ENCODE measurements at regions not wholly inside any gene's neighbourhood (a gene's known extent, or its start where the extent isn't known, plus 50 kb on each side); places are given as distances from the start of the nearest gene placed in this dataset.

DNA sequence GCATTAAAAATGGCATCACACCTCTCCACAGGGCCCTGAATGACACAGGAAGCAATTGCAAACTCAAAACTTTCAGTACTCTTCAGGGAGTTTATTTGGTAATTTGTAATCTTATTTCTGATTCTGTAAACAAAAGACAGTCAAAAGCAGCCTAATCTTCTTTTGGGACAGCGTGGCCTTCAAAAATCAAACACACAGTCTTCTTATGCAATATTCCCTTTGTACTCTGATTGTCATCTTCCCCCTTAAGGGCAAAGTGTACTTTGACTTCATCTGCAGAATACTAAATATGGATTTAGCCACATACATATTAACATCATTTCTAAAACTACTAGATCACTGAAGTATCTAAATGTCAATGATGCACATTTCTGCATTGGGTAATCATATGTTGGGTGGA, 322.0 kb downstream of the MZT1 start:
- no peak overlapping the region for H3K4me3 ChIP-seq (ENCODE audit: low read depth, low read length)
- TF ChIP-seq, protein P1, sequence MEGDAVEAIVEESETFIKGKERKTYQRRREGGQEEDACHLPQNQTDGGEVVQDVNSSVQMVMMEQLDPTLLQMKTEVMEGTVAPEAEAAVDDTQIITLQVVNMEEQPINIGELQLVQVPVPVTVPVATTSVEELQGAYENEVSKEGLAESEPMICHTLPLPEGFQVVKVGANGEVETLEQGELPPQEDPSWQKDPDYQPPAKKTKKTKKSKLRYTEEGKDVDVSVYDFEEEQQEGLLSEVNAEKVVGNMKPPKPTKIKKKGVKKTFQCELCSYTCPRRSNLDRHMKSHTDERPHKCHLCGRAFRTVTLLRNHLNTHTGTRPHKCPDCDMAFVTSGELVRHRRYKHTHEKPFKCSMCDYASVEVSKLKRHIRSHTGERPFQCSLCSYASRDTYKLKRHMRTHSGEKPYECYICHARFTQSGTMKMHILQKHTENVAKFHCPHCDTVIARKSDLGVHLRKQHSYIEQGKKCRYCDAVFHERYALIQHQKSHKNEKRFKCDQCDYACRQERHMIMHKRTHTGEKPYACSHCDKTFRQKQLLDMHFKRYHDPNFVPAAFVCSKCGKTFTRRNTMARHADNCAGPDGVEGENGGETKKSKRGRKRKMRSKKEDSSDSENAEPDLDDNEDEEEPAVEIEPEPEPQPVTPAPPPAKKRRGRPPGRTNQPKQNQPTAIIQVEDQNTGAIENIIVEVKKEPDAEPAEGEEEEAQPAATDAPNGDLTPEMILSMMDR (IDR thresholded peaks at IDR 0.05; ENCODE audit: low read depth, low read length) = no peak
- no peak for TF ChIP-seq POLR2A (IDR thresholded peaks at IDR 0.05; ENCODE audit: extremely low read depth, insufficient read length)
- TF ChIP-seq, protein P2, sequence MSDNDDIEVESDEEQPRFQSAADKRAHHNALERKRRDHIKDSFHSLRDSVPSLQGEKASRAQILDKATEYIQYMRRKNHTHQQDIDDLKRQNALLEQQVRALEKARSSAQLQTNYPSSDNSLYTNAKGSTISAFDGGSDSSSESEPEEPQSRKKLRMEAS (IDR thresholded peaks at IDR 0.05; ENCODE audit: low read depth, low read length) = no peak
- TF ChIP-seq MYC (IDR thresholded peaks at IDR 0.05; ENCODE audit: low read depth, low read length) = no peak
- DNase-seq (ENCODE audit: low read depth) = no peak

DNA sequence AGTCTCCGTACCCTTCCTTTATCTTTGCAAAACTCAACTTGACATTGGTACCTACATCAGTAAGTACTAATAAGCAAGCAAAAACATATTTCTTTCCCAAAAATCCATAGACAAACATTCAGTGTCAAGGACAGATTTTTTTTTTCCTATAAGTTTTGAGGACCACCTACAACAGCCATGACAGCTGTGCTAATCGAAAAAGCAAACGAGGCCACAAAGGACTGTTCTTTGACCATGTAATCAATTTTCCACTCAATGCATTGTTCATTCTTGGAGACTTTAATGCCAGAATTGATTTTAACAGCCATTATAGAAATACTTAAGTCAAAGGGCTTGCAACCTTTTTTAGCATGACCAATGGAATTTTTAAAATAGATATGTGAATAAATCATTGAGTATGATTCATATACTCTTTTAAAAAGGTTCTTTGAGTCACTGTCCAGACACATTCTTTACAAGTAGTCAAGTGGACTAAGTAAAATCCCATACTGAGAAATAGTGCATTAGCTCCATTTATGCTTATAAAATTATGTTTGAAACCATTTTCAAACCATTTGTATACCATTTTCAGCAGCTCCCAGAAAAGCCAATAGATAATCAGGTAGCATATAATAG, 323.9 kb downstream of the MZT1 start:
- H3K4me3 ChIP-seq (ENCODE audit: low read depth, low read length) = no peak overlapping the region
- no peak for DNase-seq (ENCODE audit: low read depth)
- no peak for TF ChIP-seq MYC (IDR thresholded peaks at IDR 0.05; ENCODE audit: low read depth, low read length)
- TF ChIP-seq, protein P2 (IDR thresholded peaks at IDR 0.05; ENCODE audit: low read depth, low read length) = no peak
- TF ChIP-seq, protein P1 (IDR thresholded peaks at IDR 0.05; ENCODE audit: low read depth, low read length) = no peak
- TF ChIP-seq POLR2A (IDR thresholded peaks at IDR 0.05; ENCODE audit: extremely low read depth, insufficient read length) = no peak

DNA sequence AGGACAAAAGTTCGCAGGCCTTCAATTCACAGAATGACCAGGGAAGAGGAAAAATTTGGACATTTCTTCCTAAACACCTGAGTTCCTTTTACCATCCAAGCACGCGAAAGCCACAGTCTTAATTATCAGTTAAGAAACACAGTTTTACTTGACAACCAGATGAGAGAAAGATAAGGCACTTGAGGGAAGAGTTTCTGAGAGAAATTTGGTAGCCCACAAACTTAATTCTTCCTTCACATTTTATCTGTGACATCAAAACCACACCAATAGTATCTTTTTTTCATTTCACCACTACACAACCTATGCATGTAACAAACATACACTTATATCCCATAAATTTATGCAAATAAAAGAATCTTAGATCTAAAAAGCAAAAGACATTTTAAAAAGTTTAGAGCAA, 326.6 kb downstream of the MZT1 start:
- no peak overlapping the region for H3K4me3 ChIP-seq (ENCODE audit: low read depth, low read length)
- TF ChIP-seq POLR2A (IDR thresholded peaks at IDR 0.05; ENCODE audit: extremely low read depth, insufficient read length) = no peak
- TF ChIP-seq MYC (IDR thresholded peaks at IDR 0.05; ENCODE audit: low read depth, low read length) = no peak
- DNase-seq (ENCODE audit: low read depth) = no peak

DNA sequence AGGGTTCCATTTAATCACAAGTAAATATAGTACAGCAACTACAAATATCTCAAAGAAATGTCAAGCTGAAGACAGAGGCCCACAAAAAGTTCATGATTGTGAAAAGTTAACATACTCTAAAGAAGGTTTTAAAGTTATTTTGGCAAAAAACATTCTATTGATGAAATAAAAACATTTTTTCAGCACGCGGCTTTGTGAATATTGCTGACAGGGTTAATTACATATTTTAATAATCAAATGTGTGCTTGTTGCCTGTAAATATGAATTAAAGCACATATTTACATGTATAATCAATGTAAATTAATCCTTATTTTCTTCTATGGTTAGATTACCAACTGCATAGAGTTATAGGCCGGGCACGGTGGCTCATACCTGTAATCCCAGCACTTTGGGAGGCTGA, 328.1 kb downstream of the MZT1 start:
- no peak for DNase-seq (ENCODE audit: low read depth)
- H3K4me3 ChIP-seq (ENCODE audit: low read depth, low read length) = no peak overlapping the region
- TF ChIP-seq, protein P2 (IDR thresholded peaks at IDR 0.05; ENCODE audit: low read depth, low read length) = no peak
- no peak for TF ChIP-seq POLR2A (IDR thresholded peaks at IDR 0.05; ENCODE audit: extremely low read depth, insufficient read length)
- TF ChIP-seq, protein P1 (IDR thresholded peaks at IDR 0.05; ENCODE audit: low read depth, low read length) = no peak
- TF ChIP-seq MYC (IDR thresholded peaks at IDR 0.05; ENCODE audit: low read depth, low read length) = no peak

DNA sequence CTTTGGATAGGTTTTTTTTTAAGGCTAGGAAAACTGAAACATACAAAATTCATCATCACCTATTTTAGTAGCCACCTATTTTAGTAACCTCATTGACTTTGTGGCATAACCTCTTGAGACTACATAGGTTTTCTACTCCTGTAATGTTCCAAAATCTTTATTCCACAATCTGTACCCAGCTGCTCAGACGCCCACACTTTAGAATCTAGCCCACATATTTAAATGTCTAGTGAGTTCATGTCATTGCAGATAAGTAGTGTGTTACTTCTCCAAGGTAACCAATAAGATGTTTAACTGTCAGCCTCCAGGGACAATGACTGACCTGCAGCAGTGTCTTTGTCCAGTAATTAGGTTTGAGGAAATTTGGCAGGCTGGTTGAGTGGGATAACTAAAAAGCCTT, 330.2 kb downstream of the MZT1 start:
- no peak overlapping the region for H3K4me3 ChIP-seq (ENCODE audit: low read depth, low read length)
- DNase-seq (ENCODE audit: low read depth) = no peak
- TF ChIP-seq, protein P1 (IDR thresholded peaks at IDR 0.05; ENCODE audit: low read depth, low read length) = no peak
- TF ChIP-seq POLR2A (IDR thresholded peaks at IDR 0.05; ENCODE audit: extremely low read depth, insufficient read length) (no peak), MYC (IDR thresholded peaks at IDR 0.05; ENCODE audit: low read depth, low read length) (no peak)
- TF ChIP-seq, protein P2 (IDR thresholded peaks at IDR 0.05; ENCODE audit: low read depth, low read length) = no peak

DNA sequence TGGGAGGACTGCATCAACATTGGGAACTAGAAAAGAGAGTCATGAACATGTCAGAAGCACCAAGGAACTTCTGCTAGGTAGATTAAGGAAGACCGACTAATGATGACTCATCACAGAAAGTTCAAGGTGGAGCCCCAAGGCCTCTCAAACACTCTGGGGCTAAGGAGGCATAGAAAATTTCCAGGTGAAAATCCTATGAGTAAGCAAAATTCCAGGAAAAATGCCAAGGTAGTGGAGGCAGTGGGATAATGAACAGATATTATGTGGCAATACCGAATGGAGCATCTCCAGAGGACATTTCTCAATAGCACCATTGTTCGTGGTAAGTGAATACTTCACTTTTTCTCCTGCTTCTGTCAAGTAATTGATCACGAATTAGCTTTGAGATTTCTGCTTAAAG, 336.5 kb downstream of the MZT1 start:
- no peak for DNase-seq (ENCODE audit: low read depth)
- H3K4me3 ChIP-seq (ENCODE audit: low read depth, low read length) = no peak overlapping the region
- TF ChIP-seq MYC (IDR thresholded peaks at IDR 0.05; ENCODE audit: low read depth, low read length) (no peak), POLR2A (IDR thresholded peaks at IDR 0.05; ENCODE audit: extremely low read depth, insufficient read length) (no peak)
- TF ChIP-seq, protein P1 (IDR thresholded peaks at IDR 0.05; ENCODE audit: low read depth, low read length) = no peak
